GM12875 (cell line): ENCODE measurements at regions not wholly inside any gene's neighbourhood (a gene's known extent, or its start where the extent isn't known, plus 50 kb on each side); places are given as distances from the start of the nearest gene placed in this dataset.

Experiments
- H3K4me3 ChIP-seq: one replicate; pipeline ENCODE4 v1.5.1; 2011; ENCODE audit warnings: low read depth, low read length, control low read depth
- TF ChIP-seq, protein P1 (sequence below): IDR thresholded peaks from 2 replicates; pipeline ENCODE4 v1.5.1; 2011; ENCODE audit warnings: low read depth, mild to moderate bottlenecking, control low read depth, inconsistent platforms, low read length, moderate library complexity, borderline replicate concordance; ENCODE audit not compliant: insufficient read depth

- TF ChIP-seq, protein P1, sequence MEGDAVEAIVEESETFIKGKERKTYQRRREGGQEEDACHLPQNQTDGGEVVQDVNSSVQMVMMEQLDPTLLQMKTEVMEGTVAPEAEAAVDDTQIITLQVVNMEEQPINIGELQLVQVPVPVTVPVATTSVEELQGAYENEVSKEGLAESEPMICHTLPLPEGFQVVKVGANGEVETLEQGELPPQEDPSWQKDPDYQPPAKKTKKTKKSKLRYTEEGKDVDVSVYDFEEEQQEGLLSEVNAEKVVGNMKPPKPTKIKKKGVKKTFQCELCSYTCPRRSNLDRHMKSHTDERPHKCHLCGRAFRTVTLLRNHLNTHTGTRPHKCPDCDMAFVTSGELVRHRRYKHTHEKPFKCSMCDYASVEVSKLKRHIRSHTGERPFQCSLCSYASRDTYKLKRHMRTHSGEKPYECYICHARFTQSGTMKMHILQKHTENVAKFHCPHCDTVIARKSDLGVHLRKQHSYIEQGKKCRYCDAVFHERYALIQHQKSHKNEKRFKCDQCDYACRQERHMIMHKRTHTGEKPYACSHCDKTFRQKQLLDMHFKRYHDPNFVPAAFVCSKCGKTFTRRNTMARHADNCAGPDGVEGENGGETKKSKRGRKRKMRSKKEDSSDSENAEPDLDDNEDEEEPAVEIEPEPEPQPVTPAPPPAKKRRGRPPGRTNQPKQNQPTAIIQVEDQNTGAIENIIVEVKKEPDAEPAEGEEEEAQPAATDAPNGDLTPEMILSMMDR, result no peak
- H3K4me3 ChIP-seq, result no peak overlapping the region
Measured at GRCh38 chr7:136230210-136230609, 253.1 kb upstream of the MTPN start.

DNA sequence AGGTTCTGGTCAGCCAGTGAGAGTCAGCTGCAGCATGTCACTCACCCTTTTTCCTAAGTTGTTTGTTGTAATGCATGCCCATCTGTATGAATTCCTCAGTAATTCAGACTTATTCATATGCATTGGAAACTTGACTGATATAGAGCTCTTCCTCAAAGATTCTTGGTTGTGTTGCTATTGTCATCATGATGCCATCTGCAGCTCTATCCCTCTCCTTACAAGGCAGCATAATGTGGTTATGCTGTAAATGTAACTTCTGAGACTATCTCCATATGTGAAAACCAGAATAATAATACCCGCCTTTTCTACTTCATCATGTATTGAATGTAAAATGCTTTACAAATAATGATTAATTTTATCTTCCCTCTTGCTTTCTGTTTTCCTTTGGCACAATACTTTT, 252.6 kb upstream of the MTPN start:
- TF ChIP-seq, protein P1, result no peak
- H3K4me3 ChIP-seq, result no peak overlapping the region

DNA sequence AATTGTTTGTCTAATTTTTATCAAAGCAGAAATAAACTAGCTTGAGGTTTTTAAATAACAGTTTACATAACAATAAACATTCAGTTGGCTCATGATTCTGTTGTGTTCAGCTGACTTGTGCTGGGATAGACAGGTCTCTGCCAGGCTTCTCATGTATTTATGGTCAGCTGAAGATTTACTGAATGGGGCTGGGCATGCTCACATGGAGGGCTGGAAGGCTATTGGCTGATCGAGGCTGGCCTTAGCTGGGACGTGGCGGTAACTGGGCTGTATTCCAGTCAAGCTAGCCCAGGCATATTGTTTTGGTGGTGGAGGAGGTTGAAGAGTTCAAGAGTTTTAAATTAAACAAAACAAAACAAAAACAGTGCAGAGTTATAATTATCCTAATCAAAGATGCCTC, 251.0 kb upstream of the MTPN start:
- no peak overlapping the region for H3K4me3 ChIP-seq
- TF ChIP-seq, protein P1, result no peak

DNA sequence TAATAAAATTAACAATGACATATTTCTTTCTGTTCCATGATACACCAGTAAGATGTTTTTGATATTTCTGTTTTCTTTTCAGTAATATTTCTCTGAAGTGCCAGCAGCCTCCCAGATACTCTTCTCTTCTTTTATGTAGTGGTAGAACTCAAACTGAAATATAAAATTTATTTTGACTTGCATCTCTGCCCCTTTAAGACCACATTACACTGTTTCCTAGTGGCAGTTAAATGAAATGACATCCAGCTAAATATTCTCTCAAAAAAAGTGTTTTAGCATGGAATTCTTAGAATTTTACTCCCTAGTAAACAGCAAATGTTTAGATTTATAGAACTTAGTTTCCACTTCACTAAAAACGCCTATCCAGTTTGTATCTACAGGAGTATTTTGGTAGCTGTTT, 237.2 kb upstream of the MTPN start:
- no peak overlapping the region for H3K4me3 ChIP-seq
- TF ChIP-seq, protein P1, result no peak

DNA sequence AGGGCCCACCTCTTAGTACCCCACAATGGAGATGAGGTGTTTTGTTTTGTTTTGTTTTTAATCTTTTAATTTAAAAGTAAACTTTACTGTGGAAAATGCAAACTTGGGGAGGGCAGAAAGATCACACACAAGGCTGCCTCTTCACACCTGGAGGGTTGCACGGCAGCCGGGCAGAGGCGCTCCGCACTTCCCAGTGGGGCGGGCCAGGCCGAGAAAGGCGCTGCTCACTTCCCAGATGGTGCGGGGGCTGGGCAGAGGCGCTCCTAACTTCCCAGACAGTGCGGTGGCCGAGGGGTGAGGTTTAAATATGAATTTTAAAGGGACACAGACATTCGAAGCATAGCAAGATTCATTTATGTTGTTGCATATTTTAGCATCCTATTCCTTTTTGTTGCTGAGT, 235.9 kb upstream of the MTPN start:
- TF ChIP-seq, protein P1, result no peak
- no peak overlapping the region for H3K4me3 ChIP-seq

GRCh38 chr7:136210664-136211063, 233.5 kb upstream of the MTPN start:
- TF ChIP-seq, protein P1, result no peak
- H3K4me3 ChIP-seq, result no peak overlapping the region

GRCh38 chr7:136210079-136210478, 232.9 kb upstream of the MTPN start:
- no peak overlapping the region for H3K4me3 ChIP-seq
- TF ChIP-seq, protein P1, result no peak
